Neural progenitor cell (in vitro differentiated cells): ENCODE measurements at regions not wholly inside any gene's neighbourhood (a gene's known extent, or its start where the extent isn't known, plus 50 kb on each side); places are given as distances from the start of the nearest gene placed in this dataset.

Experiments used
- DNase-seq: peaks from one replicate; pipeline ENCODE4 v3.0.0-alpha.2; 2016; ENCODE audit warnings: low spot score
- H2AFZ ChIP-seq: fragments of 200-600 bp; sonication (generic); replicated peaks from 2 replicates; pipeline ENCODE4 v1.6.1; 2016; ENCODE audit warnings: antibody characterized with exemption
- H3F3A ChIP-seq: fragments of 200-600 bp; sonication (generic); 2 replicates; pipeline ENCODE4 v1.6.1; 2016; ENCODE audit warnings: antibody characterized with exemption, low read depth
- H3K27ac ChIP-seq: fragments of 200-600 bp; sonication (generic); 2 replicates; pipeline ENCODE4 v1.5.1; 2016; ENCODE audit warnings: mild to moderate bottlenecking
- H3K27me3 ChIP-seq: fragments of 200-600 bp; sonication (generic); 2 replicates; pipeline ENCODE4 v1.6.1; 2016; ENCODE audit warnings: mild to moderate bottlenecking, moderate library complexity
- H3K36me3 ChIP-seq: fragments of 200-600 bp; sonication (generic); 2 replicates; pipeline ENCODE4 v1.5.1; 2016
- H3K4me1 ChIP-seq: fragments of 200-600 bp; sonication (generic); 2 replicates; pipeline ENCODE4 v1.6.1; 2016; ENCODE audit warnings: mixed run types
- H3K4me2 ChIP-seq: fragments of 200-600 bp; sonication (generic); 2 replicates; pipeline ENCODE4 v1.6.1; 2016
- H3K4me3 ChIP-seq: fragments of 200-600 bp; sonication (generic); 2 replicates; pipeline ENCODE4 v1.5.1; 2016
- H3K79me2 ChIP-seq: fragments of 200-600 bp; sonication (generic); 2 replicates; pipeline ENCODE4 v1.6.1; 2016; ENCODE audit warnings: low read depth
- H3K9ac ChIP-seq: fragments of 200-600 bp; sonication (generic); 2 replicates; pipeline ENCODE4 v1.6.1; 2016
- H3K9me3 ChIP-seq: fragments of 200-600 bp; sonication (generic); 2 replicates; pipeline ENCODE4 v1.5.1; 2016; ENCODE audit warnings: low read depth
- H4K20me1 ChIP-seq: fragments of 200-600 bp; sonication (generic); 2 replicates; pipeline ENCODE4 v1.6.1; 2016; ENCODE audit warnings: low read depth
- H3K27ac Mint-ChIP-seq: 3 replicates; pipeline ENCODE4 v1.8.0; 2021; ENCODE audit warnings: mixed read lengths
- H3K27me3 Mint-ChIP-seq: 2 replicates; pipeline ENCODE4 v1.8.0; 2022; ENCODE audit warnings: low read depth, mild to moderate bottlenecking, inconsistent platforms, moderate library complexity, mixed read lengths; ENCODE audit not compliant: insufficient read depth
- H3K36me3 Mint-ChIP-seq: 3 replicates; pipeline ENCODE4 v1.8.0; 2021; ENCODE audit warnings: mixed read lengths
- H3K4me1 Mint-ChIP-seq: 3 replicates; pipeline ENCODE4 v1.8.0; 2021; ENCODE audit warnings: mixed read lengths
- H3K4me3 Mint-ChIP-seq: 3 replicates; pipeline ENCODE4 v1.8.0; 2021; ENCODE audit warnings: mild to moderate bottlenecking, moderate library complexity, mixed read lengths
- H3K9me3 Mint-ChIP-seq: 3 replicates; pipeline ENCODE4 v1.8.0; 2020; ENCODE audit warnings: mixed read lengths
- CTCF ChIP-seq: fragments of 200-600 bp; sonication (generic); IDR thresholded peaks from 2 replicates; pipeline ENCODE4 v1.5.1; 2017; ENCODE audit warnings: antibody characterized with exemption, mild to moderate bottlenecking
- EZH2 ChIP-seq: fragments of 200-600 bp; sonication (generic); IDR thresholded peaks from 2 replicates; pipeline ENCODE4 v1.6.1; 2017; ENCODE audit warnings: antibody characterized with exemption, mild to moderate bottlenecking, moderate library complexity
- EZH2phosphoT487 ChIP-seq: fragments of 200-600 bp; sonication (generic); IDR thresholded peaks from 2 replicates; pipeline ENCODE4 v1.6.1; 2017; ENCODE audit warnings: antibody characterized with exemption

GRCh38 chr15:69604072-69604411 is 151.4 kb downstream of the RPLP1 start:
- no peak for DNase-seq

GRCh38 chr15:69606144-69606543 is 153.5 kb downstream of the RPLP1 start:
- H3K27me3 Mint-ChIP-seq, result peaks cover 22% of the 10 kb centered on the region

More at GRCh38 chr15:69604072-69604411, 151.4 kb downstream of the RPLP1 start:
- Mint-ChIP-seq H3K27me3 (peaks cover 16% of the 10 kb centered on the region), H3K36me3 (no peaks in the 10 kb centered on the region), H3K4me3 (no peak overlapping the region), H3K4me1 (peaks cover 9% of the 10 kb centered on the region), H3K27ac (no peak overlapping the region), H3K9me3 (no peaks in the 10 kb centered on the region)
- Histone ChIP-seq H4K20me1 (no peaks in the 10 kb centered on the region), H3K9me3 (no peaks in the 10 kb centered on the region), H3K27ac (no peak overlapping the region), H3K4me2 (no peak overlapping the region), H3F3A (no peaks in the 10 kb centered on the region), H3K27me3 (no peaks in the 10 kb centered on the region), H3K79me2 (no peaks in the 10 kb centered on the region), H2AFZ (no peak overlapping the region), H3K9ac (no peak overlapping the region), H3K4me1 (no peaks in the 10 kb centered on the region), H3K36me3 (no peaks in the 10 kb centered on the region), H3K4me3 (no peak overlapping the region)
- TF ChIP-seq EZH2 (no peak), EZH2phosphoT487 (no peak), CTCF (no peak)

GRCh38 chr15:69606921-69607500 is 154.4 kb downstream of the RPLP1 start:
- H3K27ac Mint-ChIP-seq, result no peak overlapping the region
- Histone ChIP-seq H3F3A (no peaks in the 10 kb centered on the region), H3K9ac (no peak overlapping the region), H3K4me1 (peaks cover 4% of the 10 kb centered on the region), H4K20me1 (no peaks in the 10 kb centered on the region), H2AFZ (no peak overlapping the region), H3K79me2 (no peaks in the 10 kb centered on the region), H3K27me3 (no peaks in the 10 kb centered on the region), H3K36me3 (no peaks in the 10 kb centered on the region), H3K4me2 (no peak overlapping the region), H3K4me3 (no peak overlapping the region), H3K27ac (no peak overlapping the region), H3K9me3 (no peaks in the 10 kb centered on the region)
- peak; percentile 31 for DNase-seq
- H3K36me3 Mint-ChIP-seq, result no peaks in the 10 kb centered on the region
- H3K4me3 Mint-ChIP-seq, result no peak overlapping the region
- no peak for TF ChIP-seq CTCF
- TF ChIP-seq EZH2phosphoT487, result no peak
- TF ChIP-seq EZH2, result no peak
- peaks cover 20% of the 10 kb centered on the region for H3K4me1 Mint-ChIP-seq
- peaks cover 22% of the 10 kb centered on the region for H3K27me3 Mint-ChIP-seq
- no peaks in the 10 kb centered on the region for H3K9me3 Mint-ChIP-seq

More at GRCh38 chr15:69606144-69606543, 153.5 kb downstream of the RPLP1 start:
- H3K79me2 ChIP-seq, result no peaks in the 10 kb centered on the region
- Mint-ChIP-seq H3K4me1 (peaks cover 12% of the 10 kb centered on the region), H3K36me3 (no peaks in the 10 kb centered on the region), H3K4me3 (no peak overlapping the region), H3K9me3 (no peaks in the 10 kb centered on the region), H3K27ac (no peak overlapping the region)
- H3K9me3 ChIP-seq, result no peaks in the 10 kb centered on the region
- no peak overlapping the region for H3K9ac ChIP-seq
- H3K36me3 ChIP-seq, result no peaks in the 10 kb centered on the region
- no peaks in the 10 kb centered on the region for H4K20me1 ChIP-seq
- no peaks in the 10 kb centered on the region for H3K4me1 ChIP-seq
- no peaks in the 10 kb centered on the region for H3K27me3 ChIP-seq
- H3K27ac ChIP-seq, result no peak overlapping the region
- DNase-seq, result no peak
- TF ChIP-seq EZH2phosphoT487 (no peak), CTCF (no peak), EZH2 (no peak)
- no peak overlapping the region for H2AFZ ChIP-seq
- no peaks in the 10 kb centered on the region for H3F3A ChIP-seq
- no peak overlapping the region for H3K4me2 ChIP-seq
- H3K4me3 ChIP-seq, result no peak overlapping the region
